NB4 (cell line): ENCODE measurements at regions not wholly inside any gene's neighbourhood (a gene's known extent, or its start where the extent isn't known, plus 50 kb on each side); places are given as distances from the start of the nearest gene placed in this dataset.

ENCODE experiments used
- DNase-seq: peaks from one replicate; pipeline ENCODE4 v3.0.0; 2010; ENCODE audit warnings: low read depth
- H3K4me3 ChIP-seq: one replicate; pipeline ENCODE4 v1.5.1; 2011; ENCODE audit warnings: mild to moderate bottlenecking, low read depth, low read length, moderate library complexity
- CTCF ChIP-seq: IDR thresholded peaks from one replicate; pipeline ENCODE4 v1.5.1; 2012; ENCODE audit warnings: low read depth, low read length
- MAX ChIP-seq: IDR thresholded peaks from 2 replicates; pipeline ENCODE4 v1.6.1; 2011; ENCODE audit warnings: low read depth, low read length
- MYC ChIP-seq: IDR thresholded peaks from 2 replicates; pipeline ENCODE4 v1.6.1; 2011; ENCODE audit warnings: low read depth, low read length
- POLR2A ChIP-seq: IDR thresholded peaks from 2 replicates; pipeline ENCODE4 v1.6.1; 2011; ENCODE audit warnings: mild to moderate bottlenecking; ENCODE audit not compliant: insufficient read length; ENCODE audit errors: extremely low read depth

- no peak for DNase-seq
- no peak overlapping the region for H3K4me3 ChIP-seq
- no peak for TF ChIP-seq POLR2A
- no peak for TF ChIP-seq MAX
- TF ChIP-seq MYC, result no peak
- TF ChIP-seq CTCF, result no peak
Observed at GRCh38 chr14:61950340-61950739, 188.1 kb downstream of the SNAPC1 start.

DNA sequence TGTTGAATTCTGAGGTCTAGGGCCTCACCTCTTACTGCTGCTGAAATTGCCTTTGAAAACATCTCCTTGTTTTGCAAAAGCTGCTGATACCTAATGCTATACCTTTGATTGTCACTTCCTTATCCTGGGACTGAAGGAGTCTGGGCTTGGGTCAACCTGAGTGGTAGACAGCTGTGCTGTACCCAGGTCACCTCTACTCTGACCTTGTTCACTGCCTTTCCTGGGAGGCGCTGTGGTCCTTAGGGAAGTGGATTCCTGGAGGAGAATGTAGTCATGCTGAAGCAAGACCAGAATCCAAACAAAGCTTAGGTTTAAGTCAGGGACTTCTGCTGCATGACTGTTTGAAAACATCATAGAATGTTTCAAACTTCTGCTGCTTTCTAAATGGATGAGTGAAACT lies 191.4 kb downstream of the SNAPC1 start:
- H3K4me3 ChIP-seq, result no peak overlapping the region
- TF ChIP-seq POLR2A (no peak), CTCF (no peak), MAX (no peak), MYC (no peak)
- DNase-seq, result no peak

DNA sequence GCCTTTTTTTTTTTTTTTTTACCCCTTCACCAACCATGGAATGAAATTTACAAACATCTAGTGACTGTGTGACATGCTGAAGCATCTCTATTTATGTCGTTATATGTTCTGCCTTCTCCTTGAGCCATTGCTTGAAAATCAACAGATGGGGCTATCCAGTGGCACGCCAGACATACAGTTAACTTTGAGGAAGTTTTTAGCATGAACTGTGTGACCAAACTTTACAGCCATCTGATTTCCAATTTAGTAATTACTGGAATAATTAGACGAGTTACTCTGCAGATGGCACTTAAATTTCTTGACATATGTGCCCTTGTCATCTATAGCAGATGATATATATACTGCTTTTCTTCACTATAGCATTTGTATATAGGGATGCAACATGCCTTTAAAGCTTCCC lies 192.1 kb downstream of the SNAPC1 start:
- no peak overlapping the region for H3K4me3 ChIP-seq
- DNase-seq, result no peak
- no peak for TF ChIP-seq POLR2A
- no peak for TF ChIP-seq MAX

DNA sequence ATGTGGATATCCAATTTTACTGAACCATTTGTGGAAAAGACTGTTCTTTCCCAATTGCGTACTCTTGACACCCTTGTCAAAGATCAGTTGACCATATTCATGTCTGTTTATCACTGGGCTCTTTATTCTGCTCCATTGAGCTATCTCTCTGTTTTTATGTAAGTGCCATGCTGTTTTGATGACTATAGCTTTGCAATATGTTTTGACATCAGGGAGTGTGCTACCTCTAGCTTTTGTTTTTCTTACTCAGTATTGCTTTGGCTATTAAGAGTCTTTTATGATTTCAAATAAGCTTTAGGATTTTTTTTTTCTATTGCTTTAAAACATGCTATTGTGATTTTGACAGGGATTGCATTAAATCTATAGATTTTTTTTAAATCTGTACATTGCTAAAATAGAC lies 194.3 kb downstream of the SNAPC1 start:
- H3K4me3 ChIP-seq, result no peak overlapping the region
- TF ChIP-seq CTCF (no peak), MYC (no peak), POLR2A (no peak), MAX (no peak)
- DNase-seq, result no peak

- TF ChIP-seq MAX, result no peak
- TF ChIP-seq MYC, result no peak
- TF ChIP-seq POLR2A, result no peak
- TF ChIP-seq CTCF, result no peak
- H3K4me3 ChIP-seq, result no peak overlapping the region
Observed at GRCh38 chr14:61959348-61959747, 197.1 kb downstream of the SNAPC1 start.

DNA sequence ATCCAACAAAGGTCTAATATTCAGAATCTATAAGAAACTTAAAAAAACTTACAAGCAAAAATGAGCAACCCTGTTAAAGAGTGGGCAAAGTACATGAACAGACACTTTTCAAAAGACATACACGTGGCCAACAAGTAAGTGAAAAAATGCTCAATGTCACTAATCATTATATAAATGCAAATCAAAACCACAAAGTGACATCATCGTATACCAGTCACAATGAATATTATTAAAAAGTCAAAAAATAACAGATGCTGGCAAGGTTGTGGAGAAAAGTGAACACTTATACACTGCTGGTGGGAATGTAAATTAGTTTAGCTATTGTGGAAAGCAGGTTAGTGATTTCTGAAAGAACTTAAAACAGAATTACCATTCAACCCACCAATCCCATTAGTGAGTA lies 199.1 kb downstream of the SNAPC1 start:
- no peak for DNase-seq
- no peak for TF ChIP-seq MAX
- no peak for TF ChIP-seq POLR2A
- no peak for TF ChIP-seq CTCF
- no peak for TF ChIP-seq MYC
- H3K4me3 ChIP-seq, result no peak overlapping the region

More at GRCh38 chr14:61959348-61959747, 197.1 kb downstream of the SNAPC1 start:
- DNase-seq, result no peak
